NB4 (cell line): ENCODE measurements at regions not wholly inside any gene's neighbourhood (a gene's known extent, or its start where the extent isn't known, plus 50 kb on each side); places are given as distances from the start of the nearest gene placed in this dataset.

Source experiments
- CTCF ChIP-seq: IDR thresholded peaks from one replicate; pipeline ENCODE4 v1.5.1; 2012; ENCODE audit warnings: low read depth, low read length
- POLR2A ChIP-seq: IDR thresholded peaks from 2 replicates; pipeline ENCODE4 v1.6.1; 2011; ENCODE audit warnings: mild to moderate bottlenecking; ENCODE audit not compliant: insufficient read length; ENCODE audit errors: extremely low read depth
- TF ChIP-seq, protein P1 (sequence below): IDR thresholded peaks from 2 replicates; pipeline ENCODE4 v1.6.1; 2011; ENCODE audit warnings: low read depth, low read length

DNA sequence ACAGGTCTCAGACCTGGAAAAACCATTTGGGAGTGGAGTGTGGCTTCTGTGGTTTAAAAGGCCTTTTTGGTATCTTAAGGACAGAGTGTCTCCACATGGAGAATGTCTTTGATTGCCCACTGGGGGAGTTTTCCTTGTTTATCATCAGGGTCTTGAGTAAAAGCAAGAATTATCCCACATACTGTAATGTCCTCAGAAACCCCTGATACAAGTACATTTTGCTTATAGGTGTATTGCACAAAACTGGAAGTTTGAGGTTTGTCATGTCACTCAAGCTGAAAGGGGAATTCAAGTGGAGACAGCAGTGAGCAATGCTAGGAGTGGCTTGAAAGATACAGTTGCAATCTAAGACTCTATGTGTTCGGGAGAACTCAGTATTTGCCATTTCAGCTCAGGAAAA lies 62.7 kb upstream of the GRAMD2B start:
- TF ChIP-seq CTCF (no peak), POLR2A (no peak)
- TF ChIP-seq, protein P1, sequence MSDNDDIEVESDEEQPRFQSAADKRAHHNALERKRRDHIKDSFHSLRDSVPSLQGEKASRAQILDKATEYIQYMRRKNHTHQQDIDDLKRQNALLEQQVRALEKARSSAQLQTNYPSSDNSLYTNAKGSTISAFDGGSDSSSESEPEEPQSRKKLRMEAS = no peak
